WTC11 (cell line): ENCODE measurements at regions not wholly inside any gene's neighbourhood (a gene's known extent, or its start where the extent isn't known, plus 50 kb on each side); places are given as distances from the start of the nearest gene placed in this dataset.

Experiments used
- CTCF ChIP-seq: fragments of 200-600 bp; IDR thresholded peaks from 2 replicates; pipeline ENCODE4 v1.8.0; 2022; ENCODE audit warnings: antibody characterized with exemption
- FOXP1 ChIP-seq: sonication (generic); formaldehyde crosslinking; IDR thresholded peaks from 2 replicates; pipeline ENCODE4 v1.8.0; 2022; ENCODE audit warnings: missing genetic modification reagents, mild to moderate bottlenecking, moderate library complexity, borderline replicate concordance
- FOXP4 ChIP-seq: sonication (generic); formaldehyde crosslinking; IDR thresholded peaks from 2 replicates; pipeline ENCODE4 v1.8.0; 2022; ENCODE audit warnings: mild to moderate bottlenecking, missing genetic modification reagents
- JUN ChIP-seq: sonication (generic); formaldehyde crosslinking; IDR thresholded peaks from 2 replicates; pipeline ENCODE4 v1.8.0; 2023; ENCODE audit warnings: mild to moderate bottlenecking, missing genetic modification reagents
- KAT7 ChIP-seq: sonication (generic); formaldehyde crosslinking; IDR thresholded peaks from 2 replicates; pipeline ENCODE4 v1.8.1; 2023; ENCODE audit warnings: missing genetic modification reagents, mild to moderate bottlenecking, borderline replicate concordance
- MAX ChIP-seq: sonication (generic); formaldehyde crosslinking; IDR thresholded peaks from 2 replicates; pipeline ENCODE4 v1.8.0; 2022; ENCODE audit warnings: mild to moderate bottlenecking, missing genetic modification reagents
- PREB ChIP-seq: sonication (generic); formaldehyde crosslinking; IDR thresholded peaks from 2 replicates; pipeline ENCODE4 v1.8.1; 2022; ENCODE audit warnings: mild to moderate bottlenecking, missing genetic modification reagents, moderate library complexity, borderline replicate concordance
- SP1 ChIP-seq: sonication (generic); formaldehyde crosslinking; conservative IDR thresholded peaks from 2 replicates; pipeline ENCODE4 v1.8.1; 2022; ENCODE audit warnings: missing genetic modification reagents
- TEAD4 ChIP-seq: sonication (generic); formaldehyde crosslinking; IDR thresholded peaks from 2 replicates; pipeline ENCODE4 v1.8.0; 2022; ENCODE audit warnings: mild to moderate bottlenecking, missing genetic modification reagents
- ZBTB21 ChIP-seq: sonication (generic); formaldehyde crosslinking; IDR thresholded peaks from 2 replicates; pipeline ENCODE4 v1.8.1; 2023; ENCODE audit warnings: mild to moderate bottlenecking, missing genetic modification reagents, borderline replicate concordance
- ZNF317 ChIP-seq: sonication (generic); formaldehyde crosslinking; IDR thresholded peaks from 2 replicates; pipeline ENCODE4 v1.8.1; 2023; ENCODE audit warnings: low read depth, mild to moderate bottlenecking, moderate library complexity, missing genetic modification reagents, borderline replicate concordance
- TF ChIP-seq, protein P1 (sequence below): sonication (generic); formaldehyde crosslinking; IDR thresholded peaks from 2 replicates; pipeline ENCODE4 v1.8.1; 2023; ENCODE audit warnings: mild to moderate bottlenecking, missing genetic modification reagents, moderate library complexity
- TF ChIP-seq, protein P2 (sequence below): sonication (generic); formaldehyde crosslinking; IDR thresholded peaks from 2 replicates; pipeline ENCODE4 v1.8.1; 2022; ENCODE audit warnings: mild to moderate bottlenecking, moderate library complexity, missing genetic modification reagents
- TF ChIP-seq, protein P3 (sequence below): sonication (generic); formaldehyde crosslinking; conservative IDR thresholded peaks from 2 replicates; pipeline ENCODE4 v1.8.1; 2022; ENCODE audit warnings: mild to moderate bottlenecking, missing genetic modification reagents

GRCh38 chr7:41197769-41198168 lies 505.1 kb downstream of the INHBA start:
- TF ChIP-seq CTCF: no peak
- TF ChIP-seq TEAD4 (CRISPR knock-in tag): no peak
- no peak for TF ChIP-seq PREB (CRISPR knock-in tag)
- TF ChIP-seq SP1 (CRISPR knock-in tag): no peak
- TF ChIP-seq, protein P1, sequence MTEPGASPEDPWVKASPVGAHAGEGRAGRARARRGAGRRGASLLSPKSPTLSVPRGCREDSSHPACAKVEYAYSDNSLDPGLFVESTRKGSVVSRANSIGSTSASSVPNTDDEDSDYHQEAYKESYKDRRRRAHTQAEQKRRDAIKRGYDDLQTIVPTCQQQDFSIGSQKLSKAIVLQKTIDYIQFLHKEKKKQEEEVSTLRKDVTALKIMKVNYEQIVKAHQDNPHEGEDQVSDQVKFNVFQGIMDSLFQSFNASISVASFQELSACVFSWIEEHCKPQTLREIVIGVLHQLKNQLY: no peak
- TF ChIP-seq FOXP1 (CRISPR knock-in tag): no peak
- TF ChIP-seq JUN (CRISPR knock-in tag): no peak
- no peak for TF ChIP-seq KAT7 (CRISPR knock-in tag)
- TF ChIP-seq ZNF317 (CRISPR knock-in tag): no peak
- no peak for TF ChIP-seq ZBTB21 (CRISPR knock-in tag)
- no peak for TF ChIP-seq FOXP4 (CRISPR knock-in tag)
- no peak for TF ChIP-seq MAX (CRISPR knock-in tag)
- TF ChIP-seq, protein P2, sequence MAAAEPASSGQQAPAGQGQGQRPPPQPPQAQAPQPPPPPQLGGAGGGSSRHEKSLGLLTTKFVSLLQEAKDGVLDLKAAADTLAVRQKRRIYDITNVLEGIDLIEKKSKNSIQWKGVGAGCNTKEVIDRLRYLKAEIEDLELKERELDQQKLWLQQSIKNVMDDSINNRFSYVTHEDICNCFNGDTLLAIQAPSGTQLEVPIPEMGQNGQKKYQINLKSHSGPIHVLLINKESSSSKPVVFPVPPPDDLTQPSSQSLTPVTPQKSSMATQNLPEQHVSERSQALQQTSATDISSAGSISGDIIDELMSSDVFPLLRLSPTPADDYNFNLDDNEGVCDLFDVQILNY (CRISPR knock-in tag): no peak
- TF ChIP-seq, protein P3, sequence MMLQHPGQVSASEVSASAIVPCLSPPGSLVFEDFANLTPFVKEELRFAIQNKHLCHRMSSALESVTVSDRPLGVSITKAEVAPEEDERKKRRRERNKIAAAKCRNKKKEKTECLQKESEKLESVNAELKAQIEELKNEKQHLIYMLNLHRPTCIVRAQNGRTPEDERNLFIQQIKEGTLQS (CRISPR knock-in tag): no peak
